Stimulated activated CD4-positive, alpha-beta T cell treated with anti-CD3 and anti-CD28 coated beads, Interleukin-1b, Interleukin-23, amount 100 ng/mL, for 1 hour (primary cell): ENCODE measurements at regions not wholly inside any gene's neighbourhood (a gene's known extent, or its start where the extent isn't known, plus 50 kb on each side); places are given as distances from the start of the nearest gene placed in this dataset.
"Not testable (repeated sequence)": the region's sequence is repeated elsewhere in the genome, so short reads cannot be mapped to it uniquely, and the experiment has no call there.

Source experiments
- DNase-seq, 2 donors: peaks; one replicate each; pipeline ENCODE4 v3.0.0-alpha.2; 2020; ENCODE audit warnings: low read depth in 2 of 2

- no peak for DNase-seq
These were observed 237.0 kb downstream of the NFATC2 start for GRCh38 chr20:51305316-51306052.

GRCh38 chr20:51303731-51304670 lies 238.5 kb downstream of the NFATC2 start:
- DNase-seq = no peak

GRCh38 chr20:51301026-51301425 lies 241.5 kb downstream of the NFATC2 start:
- DNase-seq = no peak

DNA sequence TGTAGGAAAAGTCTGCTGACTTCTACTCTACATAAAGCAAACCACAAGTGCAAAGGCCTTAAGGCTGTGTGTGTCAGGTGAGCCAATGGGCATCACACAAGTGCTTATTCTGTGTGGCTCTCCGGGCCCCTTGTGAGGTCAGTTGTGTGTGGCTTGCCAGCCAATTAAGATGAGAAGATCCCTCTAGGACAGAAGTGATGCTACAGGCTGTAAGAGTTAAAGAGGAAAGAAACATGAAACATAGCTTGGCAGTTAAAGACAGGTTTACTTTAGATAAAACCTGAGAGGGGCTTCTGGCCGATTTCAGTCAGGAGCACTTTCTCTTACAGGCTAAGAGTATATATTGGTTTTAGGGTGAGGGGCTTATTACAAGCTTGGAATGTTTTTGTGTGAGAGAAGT lies 242.4 kb downstream of the NFATC2 start:
- DNase-seq = no peak

DNA sequence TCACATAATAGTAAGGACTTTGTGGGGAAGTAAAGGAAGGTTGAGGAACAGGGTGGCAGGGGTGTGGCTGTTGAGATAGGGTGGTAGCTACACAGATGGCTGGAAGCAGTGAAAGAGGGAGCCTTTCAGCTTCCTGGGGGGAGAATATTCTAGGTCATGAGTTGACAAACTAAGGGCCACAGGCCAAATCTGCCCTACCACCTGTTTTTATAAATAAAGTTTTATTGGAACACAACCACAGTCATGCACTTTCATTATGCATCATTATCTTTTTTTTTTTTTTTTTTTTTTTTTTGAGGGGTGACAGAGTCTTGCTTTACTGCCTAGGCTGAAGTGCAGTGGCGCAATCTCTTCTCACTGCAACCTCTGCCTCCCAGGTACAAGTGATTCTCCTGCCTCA lies 243.1 kb downstream of the NFATC2 start:
- DNase-seq = no peak

GRCh38 chr20:51298141-51298749 lies 244.3 kb downstream of the NFATC2 start:
- DNase-seq = no peak

- DNase-seq = no peak
These were observed 254.7 kb downstream of the NFATC2 start for GRCh38 chr20:51287628-51288413.

DNA sequence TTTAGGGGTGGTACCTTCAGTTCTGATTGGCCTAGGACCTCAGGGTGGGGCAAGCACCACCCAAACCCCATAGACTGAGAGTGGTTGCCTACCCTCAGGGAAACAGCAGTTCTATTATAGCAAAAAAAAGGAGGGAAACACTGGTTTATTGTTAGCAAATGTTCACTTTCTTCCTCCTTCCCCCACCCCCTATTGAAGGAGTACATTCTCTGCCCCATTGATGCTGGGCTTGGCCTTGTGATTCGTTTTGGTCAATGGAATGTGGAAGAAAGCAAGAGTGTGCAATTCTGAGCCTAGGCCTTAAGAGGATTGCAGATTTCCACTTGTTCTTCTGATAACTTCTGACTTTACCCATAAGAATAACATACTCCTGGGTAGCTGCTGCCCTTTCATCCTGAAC lies 255.8 kb downstream of the NFATC2 start:
- DNase-seq = no peak

DNA sequence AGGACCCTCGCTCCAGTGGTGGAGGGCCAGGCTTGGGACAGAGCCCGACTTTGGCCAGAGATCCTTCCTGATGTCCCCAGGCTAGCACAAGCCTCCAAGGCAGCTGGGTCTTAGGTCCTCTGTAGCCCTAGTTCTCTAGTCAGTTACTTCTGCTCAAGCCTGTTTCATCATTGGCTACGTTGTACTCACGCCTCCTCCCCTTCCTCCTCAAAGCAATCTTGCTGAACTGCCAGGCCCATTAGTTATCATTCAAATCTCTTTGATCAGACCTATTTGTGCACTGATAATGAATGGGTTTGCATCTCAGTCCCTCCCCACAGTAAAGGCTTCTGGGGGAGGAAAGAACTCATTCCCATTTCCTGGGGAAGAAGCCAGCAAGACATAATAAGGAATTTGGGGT lies 256.8 kb downstream of the NFATC2 start:
- DNase-seq = no peak

DNA sequence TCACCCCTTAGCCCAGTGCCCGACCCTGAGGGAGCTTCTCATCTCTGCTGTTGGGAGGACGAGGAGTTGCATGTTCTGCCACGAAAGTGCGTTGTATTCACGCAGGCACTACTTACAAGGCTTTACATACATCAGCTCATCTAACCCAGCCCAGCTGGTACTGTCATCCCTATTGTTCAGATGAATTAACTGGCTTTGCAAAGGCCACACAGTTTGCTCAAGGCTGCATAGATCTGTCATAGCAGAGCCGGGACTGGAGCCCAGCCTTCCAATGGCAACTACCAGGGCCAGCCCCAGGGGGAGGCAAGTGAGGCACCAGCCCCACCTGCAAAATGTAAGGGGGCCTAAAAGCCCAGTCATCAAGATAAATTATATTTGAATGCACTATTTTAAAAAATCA lies 257.6 kb downstream of the NFATC2 start:
- DNase-seq = no peak

GRCh38 chr20:51284176-51284575 lies 258.3 kb downstream of the NFATC2 start:
- DNase-seq = no peak

DNA sequence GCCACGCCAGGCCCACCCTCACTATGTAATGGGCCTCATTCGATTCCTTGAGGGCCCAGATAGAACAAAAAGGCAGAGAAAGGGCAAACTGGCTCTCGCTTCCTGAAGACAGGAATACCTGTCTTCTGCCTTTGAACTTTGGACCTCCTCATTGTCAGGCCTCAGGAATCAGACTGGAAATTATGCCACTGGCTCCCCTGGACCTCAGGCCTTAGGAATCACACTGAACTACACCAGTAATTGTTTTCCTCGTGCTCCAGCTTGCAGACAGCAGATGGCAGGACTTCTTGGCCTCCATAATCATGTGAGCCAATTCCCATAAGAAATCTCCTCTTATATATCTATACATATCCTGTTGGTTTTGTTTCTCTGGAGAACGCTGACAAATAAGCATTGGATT lies 258.6 kb upstream of the KCNG1 start:
- no peak for DNase-seq

DNA sequence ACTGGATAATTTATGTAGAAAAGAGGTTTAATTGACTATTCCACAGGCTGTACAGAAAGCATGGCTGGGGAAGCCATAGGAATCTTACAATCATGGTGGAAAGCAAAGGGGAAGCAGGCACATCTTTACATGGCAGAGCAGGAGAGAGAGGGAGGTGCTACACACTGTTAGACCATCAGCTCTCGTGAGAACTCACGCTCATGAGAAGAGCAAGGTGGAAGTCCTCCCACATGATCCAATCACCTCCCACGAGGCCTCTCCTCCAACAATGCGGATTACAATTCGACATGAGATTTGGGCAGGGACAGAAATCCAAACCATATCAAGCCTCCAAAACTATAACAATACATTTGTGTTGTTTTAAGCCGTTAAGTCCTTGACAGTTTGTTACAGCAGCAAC lies 257.1 kb upstream of the KCNG1 start:
- no peak for DNase-seq

GRCh38 chr20:51277961-51278360 lies 255.1 kb upstream of the KCNG1 start:
- DNase-seq = no peak

DNA sequence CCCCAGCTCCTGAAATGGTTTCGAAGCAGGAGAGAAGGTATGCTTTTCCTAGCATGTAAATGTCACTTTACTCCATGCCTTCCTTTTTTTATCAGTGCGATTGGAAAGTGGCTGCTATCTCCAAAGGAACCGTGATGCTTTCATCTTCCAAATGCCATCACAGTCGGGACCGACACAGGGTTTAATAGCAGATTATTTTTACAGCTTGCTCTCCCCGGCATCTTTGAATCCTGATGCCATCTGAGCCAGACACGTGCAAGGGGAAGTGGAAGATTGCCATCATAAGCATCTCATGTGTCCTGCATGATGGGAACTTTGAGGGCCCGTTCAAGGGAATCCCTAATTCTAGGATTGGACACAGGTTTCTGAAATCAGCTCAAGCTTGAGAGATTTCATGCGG lies 253.4 kb upstream of the KCNG1 start:
- no peak for DNase-seq

- DNase-seq = no peak
These were observed 252.9 kb upstream of the KCNG1 start for GRCh38 chr20:51275826-51276225.

DNA sequence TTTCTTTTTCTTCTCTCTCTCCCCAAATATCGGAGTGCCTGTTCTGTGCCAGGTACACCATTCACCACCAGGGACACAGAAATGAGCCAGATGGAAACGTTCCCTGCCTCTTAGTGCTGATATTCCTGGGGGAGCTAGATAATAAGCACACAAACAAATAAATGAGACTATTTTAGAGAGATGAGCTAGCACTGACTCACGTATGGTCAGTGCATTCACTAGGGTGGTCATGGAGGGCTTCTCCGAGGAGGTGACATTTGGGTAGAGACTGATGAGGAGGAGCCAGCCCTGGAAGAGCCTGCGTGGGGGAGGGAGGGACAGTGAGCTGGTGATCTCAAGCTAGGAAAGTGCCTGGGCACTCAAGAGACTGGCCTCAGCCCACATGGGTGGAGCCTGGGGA lies 252.3 kb upstream of the KCNG1 start:
- no peak for DNase-seq

- DNase-seq = no peak
These were observed 249.5 kb upstream of the KCNG1 start for GRCh38 chr20:51272401-51272800.

DNA sequence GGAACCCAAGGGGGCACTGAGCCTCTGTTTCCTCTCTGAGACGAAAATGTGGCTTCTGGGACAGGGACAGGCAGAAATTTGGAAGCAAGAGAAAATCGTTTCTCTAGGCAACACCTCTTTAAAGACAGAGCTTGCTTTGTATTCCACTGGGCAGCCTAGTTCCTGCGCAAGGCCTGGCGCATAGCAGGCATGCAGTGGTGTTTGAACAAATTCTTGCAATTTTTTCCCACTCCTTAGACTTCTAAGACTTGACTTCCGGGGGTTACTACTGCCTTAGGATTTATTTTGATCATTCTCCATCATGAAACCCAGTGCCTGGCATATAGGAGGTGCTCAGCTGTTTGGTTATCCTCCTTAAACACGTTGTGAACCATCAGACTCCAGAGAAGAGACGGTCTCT lies 249.0 kb upstream of the KCNG1 start:
- DNase-seq = no peak

DNA sequence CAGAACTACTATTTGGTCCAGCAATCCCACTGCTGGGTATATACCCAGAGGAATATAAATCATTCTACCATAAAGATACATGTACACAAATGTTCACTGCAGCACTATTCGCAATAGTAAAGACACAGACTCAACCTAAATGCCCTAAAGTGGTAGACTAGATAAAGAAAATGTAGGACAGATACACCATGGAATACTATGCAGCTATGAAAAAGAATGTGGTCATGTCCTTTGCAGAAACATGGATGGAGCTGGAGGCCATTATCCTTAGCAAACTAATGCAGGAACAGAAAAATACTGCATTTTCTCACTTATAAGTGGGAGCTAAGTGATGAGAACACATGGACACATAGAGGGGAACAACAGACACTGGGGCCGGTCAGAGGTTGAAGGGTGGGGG lies 248.4 kb upstream of the KCNG1 start:
- DNase-seq = not testable (repeated sequence)

- no peak for DNase-seq
These were observed 246.8 kb upstream of the KCNG1 start for GRCh38 chr20:51269671-51270070.

DNA sequence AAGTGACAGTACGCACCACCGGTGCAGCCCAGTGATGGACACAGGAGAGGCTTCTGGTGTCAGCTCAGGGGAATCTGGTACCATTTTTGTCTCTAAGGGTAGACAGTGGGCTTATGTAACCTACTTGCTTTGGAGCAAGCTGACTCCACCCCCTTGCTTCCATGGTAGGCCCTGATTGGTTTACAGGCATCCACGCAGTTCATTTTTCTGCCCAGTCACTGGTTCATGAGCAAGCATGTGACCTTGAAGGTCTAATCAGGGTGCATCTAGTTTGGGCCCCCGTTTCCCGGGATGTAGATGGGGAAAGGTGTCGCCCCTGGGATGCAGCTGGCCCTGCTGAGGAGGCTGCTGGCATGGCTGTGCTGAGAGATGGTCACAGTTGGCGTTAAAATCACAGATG lies 244.8 kb upstream of the KCNG1 start:
- no peak for DNase-seq
